NT2/D1 (cell line): ENCODE measurements at regions not wholly inside any gene's neighbourhood (a gene's known extent, or its start where the extent isn't known, plus 50 kb on each side); places are given as distances from the start of the nearest gene placed in this dataset.

Experiments
- SUZ12 ChIP-seq: IDR thresholded peaks from 2 replicates; pipeline ENCODE4 v1.6.1; 2011; ENCODE audit not compliant: insufficient read length, insufficient read depth; ENCODE audit errors: extremely low read depth
- YY1 ChIP-seq: IDR thresholded peaks from 2 replicates; pipeline ENCODE4 v1.6.1; 2011; ENCODE audit not compliant: insufficient read length, insufficient read depth
- ZNF274 ChIP-seq: IDR thresholded peaks from 2 replicates; pipeline ENCODE4 v1.6.1; 2011; ENCODE audit warnings: mild to moderate bottlenecking, low read depth, low read length

DNA sequence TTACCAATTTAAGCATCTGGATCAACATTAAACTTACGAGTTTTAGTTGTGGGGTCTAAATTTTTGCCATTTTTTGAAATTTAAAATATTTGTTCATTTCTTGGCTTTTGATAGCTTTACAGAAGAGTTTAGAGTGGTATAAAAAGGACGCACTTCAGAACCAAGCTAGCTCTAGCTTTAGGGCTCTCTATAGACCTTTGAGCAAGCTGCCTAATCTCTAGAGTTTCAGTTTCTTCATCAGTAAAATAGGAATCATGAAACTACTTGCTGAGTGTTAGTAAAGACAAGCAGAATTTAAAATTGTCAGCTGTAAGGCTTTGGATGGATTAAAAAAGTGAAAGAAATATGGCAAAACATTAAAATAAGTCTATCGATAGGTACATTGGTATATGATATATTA, 266.5 kb downstream of the IPMK start:
- TF ChIP-seq YY1 (no peak), ZNF274 (no peak), SUZ12 (no peak)
